ENCODE measurements at regions not wholly inside any gene's neighbourhood (a gene's known extent, or its start where the extent isn't known, plus 50 kb on each side); places are given as distances from the start of the nearest gene placed in this dataset.

- H3K9me3 ChIP-seq: no peaks in the 10 kb centered on the region
- intact Hi-C loops (cut with DNase I): no loop called here
- H3K36me3 ChIP-seq: no peaks in the 10 kb centered on the region
- H3K27ac ChIP-seq: no peak overlapping the region
- no peak overlapping the region for H3K4me3 ChIP-seq
- no peaks in the 10 kb centered on the region for H3K4me1 ChIP-seq
- TF ChIP-seq CTCF (IDR thresholded peaks at IDR 0.05): no peak
- no peak for DNase-seq (ENCODE audit: low spot score in 2 of 2)
- H3K27me3 ChIP-seq: no peaks in the 10 kb centered on the region
Observed at GRCh38 chr10:83605783-83606630, 533.3 kb upstream of the GHITM start.

DNA sequence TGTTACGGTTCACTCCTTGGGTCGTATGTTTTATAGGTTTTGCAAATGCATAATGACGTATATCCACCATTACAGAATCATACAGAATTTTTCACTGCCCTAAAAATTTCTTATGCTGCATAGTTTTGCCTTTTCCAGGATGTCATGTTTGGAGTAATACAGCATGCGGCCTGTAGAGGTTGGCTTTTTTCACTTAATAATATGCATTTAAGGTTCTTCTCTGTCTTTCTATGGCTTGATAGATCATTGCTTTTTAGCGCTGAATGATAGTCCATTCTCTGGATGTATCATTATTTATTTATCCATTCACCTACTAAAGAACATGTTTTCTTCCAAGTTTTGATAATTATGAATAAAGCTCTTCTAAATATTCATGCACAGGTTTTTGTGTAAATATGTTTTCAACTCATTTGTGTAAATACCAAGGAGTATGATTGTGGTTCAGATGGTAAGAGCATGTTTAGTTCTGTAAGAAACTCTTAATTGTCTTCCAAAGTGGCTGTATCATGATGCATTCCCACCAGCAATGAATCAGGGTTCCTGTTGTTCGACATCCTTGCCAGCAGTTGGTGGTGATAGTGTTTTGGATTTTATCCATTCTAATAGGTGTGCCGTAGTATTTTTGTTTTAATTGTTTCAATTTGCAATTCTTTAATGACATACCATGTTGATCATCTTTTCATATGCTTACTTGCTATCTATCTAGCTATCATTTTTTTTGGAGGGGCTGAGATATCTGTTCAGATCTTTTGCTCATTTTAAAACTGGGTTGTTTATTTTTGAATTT is 531.2 kb upstream of the GHITM start:
- intact Hi-C loops (cut with DNase I): no loop called here
- no peak for TF ChIP-seq CTCF (IDR thresholded peaks at IDR 0.05)
- no peak for DNase-seq (ENCODE audit: low spot score in 2 of 2)
- H3K4me3 ChIP-seq: no peak overlapping the region
- H3K27ac ChIP-seq: no peak overlapping the region
- H3K9me3 ChIP-seq: no peaks in the 10 kb centered on the region
- no peaks in the 10 kb centered on the region for H3K27me3 ChIP-seq
- H3K36me3 ChIP-seq: no peaks in the 10 kb centered on the region
- no peaks in the 10 kb centered on the region for H3K4me1 ChIP-seq

- intact Hi-C loops (cut with DNase I): no loop called here
- TF ChIP-seq CTCF (IDR thresholded peaks at IDR 0.05): no peak
- H3K27ac ChIP-seq: no peak overlapping the region
Observed at GRCh38 chr10:83612050-83612449, 527.3 kb upstream of the GHITM start.

DNA sequence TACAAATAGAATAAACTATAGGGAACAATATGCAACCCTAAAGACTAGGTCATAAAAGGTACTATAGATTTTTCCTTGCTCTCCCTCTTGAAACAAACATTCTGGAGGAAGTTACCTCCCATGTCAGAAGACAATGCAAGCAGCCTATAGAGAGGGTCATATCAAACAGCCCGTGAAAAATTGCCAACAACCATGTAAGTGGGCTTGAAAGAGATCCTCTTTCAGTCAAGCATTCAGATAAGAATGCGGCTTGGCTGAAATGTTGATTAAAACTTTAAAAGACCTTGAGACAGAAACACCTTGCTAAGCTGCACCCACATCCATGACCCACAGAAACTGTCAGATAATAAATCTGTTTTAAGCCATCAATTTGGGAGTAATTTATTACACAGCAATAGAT is 526.6 kb upstream of the GHITM start:
- no peaks in the 10 kb centered on the region for H3K9me3 ChIP-seq
- H3K27me3 ChIP-seq: no peaks in the 10 kb centered on the region
- TF ChIP-seq CTCF (IDR thresholded peaks at IDR 0.05): no peak
- intact Hi-C loops (cut with DNase I): no loop called here
- no peak overlapping the region for H3K4me3 ChIP-seq
- no peaks in the 10 kb centered on the region for H3K4me1 ChIP-seq
- no peak for DNase-seq (ENCODE audit: low spot score in 2 of 2)
- no peak overlapping the region for H3K27ac ChIP-seq
- no peaks in the 10 kb centered on the region for H3K36me3 ChIP-seq

More at GRCh38 chr10:83612050-83612449, 527.3 kb upstream of the GHITM start:
- no peak for DNase-seq (ENCODE audit: low spot score in 2 of 2)
- no peaks in the 10 kb centered on the region for H3K27me3 ChIP-seq
- no peaks in the 10 kb centered on the region for H3K9me3 ChIP-seq
- H3K4me1 ChIP-seq: no peaks in the 10 kb centered on the region
- H3K4me3 ChIP-seq: no peak overlapping the region
- H3K36me3 ChIP-seq: no peaks in the 10 kb centered on the region

DNA sequence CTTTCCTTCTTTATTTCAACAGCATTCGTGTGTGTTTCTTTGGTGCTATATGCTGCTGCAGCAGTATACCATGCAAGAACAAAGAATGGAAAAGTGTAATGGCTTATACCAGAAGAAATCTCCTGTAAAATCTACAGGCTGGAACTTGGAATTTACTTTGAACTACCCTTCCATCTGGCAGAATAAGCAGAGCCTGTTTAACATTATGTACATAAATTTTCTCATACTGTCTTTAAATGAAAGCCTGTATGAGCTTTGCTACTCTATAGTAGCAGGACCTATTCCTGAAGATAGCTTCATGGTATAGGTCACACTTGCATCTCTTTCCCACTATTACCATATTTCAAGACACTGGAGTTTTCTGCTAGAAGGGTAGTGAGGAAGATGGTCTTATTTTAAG is 522.1 kb upstream of the GHITM start:
- Histone ChIP-seq H3K9me3 (no peaks in the 10 kb centered on the region), H3K27me3 (no peaks in the 10 kb centered on the region), H3K4me1 (no peaks in the 10 kb centered on the region), H3K4me3 (no peak overlapping the region), H3K36me3 (no peaks in the 10 kb centered on the region), H3K27ac (no peak overlapping the region)
- no peak for TF ChIP-seq CTCF (IDR thresholded peaks at IDR 0.05)
- intact Hi-C loops (cut with DNase I): no loop called here
- DNase-seq (ENCODE audit: low spot score in 2 of 2): no peak

Measured in ascending aorta (tissue), 2 donors.